ENCODE measurements at regions not wholly inside any gene's neighbourhood (a gene's known extent, or its start where the extent isn't known, plus 50 kb on each side); places are given as distances from the start of the nearest gene placed in this dataset.

DNA sequence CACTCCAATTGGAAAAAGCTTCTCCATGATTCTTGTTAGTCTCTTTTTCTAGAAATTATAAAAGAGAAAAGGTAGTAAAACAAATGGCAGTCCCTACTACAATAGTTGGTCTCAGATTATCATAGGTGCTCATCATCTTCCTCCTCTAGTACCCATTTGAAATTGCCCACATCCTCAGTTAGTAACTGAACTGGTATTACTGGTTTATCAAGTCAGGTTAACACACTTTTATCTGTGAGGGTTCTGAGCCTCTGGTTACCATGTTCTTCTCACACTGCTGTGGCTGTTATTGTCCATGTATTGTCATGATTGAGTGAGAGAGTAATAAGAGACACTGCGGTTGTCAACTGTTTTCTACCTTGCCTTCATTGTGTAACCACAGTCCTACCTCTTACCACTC is 901.7 kb downstream of the TLE1 start:
- TF ChIP-seq, protein P1, sequence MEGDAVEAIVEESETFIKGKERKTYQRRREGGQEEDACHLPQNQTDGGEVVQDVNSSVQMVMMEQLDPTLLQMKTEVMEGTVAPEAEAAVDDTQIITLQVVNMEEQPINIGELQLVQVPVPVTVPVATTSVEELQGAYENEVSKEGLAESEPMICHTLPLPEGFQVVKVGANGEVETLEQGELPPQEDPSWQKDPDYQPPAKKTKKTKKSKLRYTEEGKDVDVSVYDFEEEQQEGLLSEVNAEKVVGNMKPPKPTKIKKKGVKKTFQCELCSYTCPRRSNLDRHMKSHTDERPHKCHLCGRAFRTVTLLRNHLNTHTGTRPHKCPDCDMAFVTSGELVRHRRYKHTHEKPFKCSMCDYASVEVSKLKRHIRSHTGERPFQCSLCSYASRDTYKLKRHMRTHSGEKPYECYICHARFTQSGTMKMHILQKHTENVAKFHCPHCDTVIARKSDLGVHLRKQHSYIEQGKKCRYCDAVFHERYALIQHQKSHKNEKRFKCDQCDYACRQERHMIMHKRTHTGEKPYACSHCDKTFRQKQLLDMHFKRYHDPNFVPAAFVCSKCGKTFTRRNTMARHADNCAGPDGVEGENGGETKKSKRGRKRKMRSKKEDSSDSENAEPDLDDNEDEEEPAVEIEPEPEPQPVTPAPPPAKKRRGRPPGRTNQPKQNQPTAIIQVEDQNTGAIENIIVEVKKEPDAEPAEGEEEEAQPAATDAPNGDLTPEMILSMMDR (IDR thresholded peaks at IDR 0.05; ENCODE audit: insufficient read depth, low read length, poor library complexity, severe bottlenecking): no peak
- TF ChIP-seq EZH2phosphoT487 (conservative IDR thresholded peaks at IDR 0.05; ENCODE audit: low read length): no peak
